Natural killer cell treated with Interleukin-12 subunit alpha and Interleukin-12 subunit beta and Interleukin-15 and Interleukin-18, amount 100 ng/mL, for 72 hours (primary cell): ENCODE measurements at regions not wholly inside any gene's neighbourhood (a gene's known extent, or its start where the extent isn't known, plus 50 kb on each side); places are given as distances from the start of the nearest gene placed in this dataset.

Experiments
- ATAC-seq, 2 donors: fragments of 150-1000 bp; cut with Tn5 transposase in 1 of 2; sonication (Bioruptor Pico), chemical (Tn5 transposase) in 1 of 2; 2 replicates each; pipeline ENCODE4 v1.10.0; 2021
- DNase-seq: peaks from one replicate; pipeline ENCODE4 v3.0.0; 2022; ENCODE audit warnings: low spot score
- H3K27ac Mint-ChIP-seq, 2 donors: 1 replicate in 1 of 2; 2 replicates in 1 of 2; pipeline ENCODE4 v1.8.0; 2022; ENCODE audit warnings: mixed read lengths in 2 of 2, mild to moderate bottlenecking in 1 of 2, moderate library complexity in 1 of 2
- H3K27me3 Mint-ChIP-seq, 2 donors: 1 replicate in 1 of 2; 2 replicates in 1 of 2; pipeline ENCODE4 v1.8.0; 2022; ENCODE audit warnings: mixed read lengths in 2 of 2
- H3K36me3 Mint-ChIP-seq: one replicate; pipeline ENCODE4 v1.8.0; 2022; ENCODE audit warnings: mixed read lengths
- H3K4me1 Mint-ChIP-seq, 2 donors: 1 replicate in 1 of 2; 2 replicates in 1 of 2; pipeline ENCODE4 v1.8.0; 2022; ENCODE audit warnings: low read depth in 2 of 2, mixed read lengths in 2 of 2, mild to moderate bottlenecking in 1 of 2
- H3K4me3 Mint-ChIP-seq: one replicate; pipeline ENCODE4 v1.8.0; 2022; ENCODE audit warnings: mixed read lengths
- H3K9me3 Mint-ChIP-seq: 2 replicates; pipeline ENCODE4 v1.8.0; 2022; ENCODE audit warnings: mixed read lengths

DNA sequence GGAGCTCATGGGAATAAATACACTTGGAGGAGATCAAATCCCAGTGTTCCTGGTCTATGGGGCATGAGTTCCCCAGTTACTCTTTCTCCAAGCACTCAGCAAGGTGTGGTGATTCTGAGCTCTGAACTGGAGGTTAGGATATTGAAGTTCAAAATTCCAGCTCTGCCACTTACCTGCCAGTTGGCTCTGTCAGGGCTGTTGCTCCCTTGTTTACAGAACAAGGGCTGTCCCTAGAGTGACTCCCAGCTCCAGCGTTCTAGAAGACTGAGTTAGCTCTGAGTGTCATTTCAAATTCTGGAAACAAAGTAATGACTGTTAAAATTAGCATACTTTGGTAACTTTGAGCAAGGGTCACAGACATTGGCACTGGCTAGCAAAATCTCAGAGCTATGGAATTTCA is 69.7 kb upstream of the ZBED5 start:
- no peak for ATAC-seq
- H3K27me3 Mint-ChIP-seq: peaks cover 37 to 47% of the 10 kb centered on the region in 2 donors

DNA sequence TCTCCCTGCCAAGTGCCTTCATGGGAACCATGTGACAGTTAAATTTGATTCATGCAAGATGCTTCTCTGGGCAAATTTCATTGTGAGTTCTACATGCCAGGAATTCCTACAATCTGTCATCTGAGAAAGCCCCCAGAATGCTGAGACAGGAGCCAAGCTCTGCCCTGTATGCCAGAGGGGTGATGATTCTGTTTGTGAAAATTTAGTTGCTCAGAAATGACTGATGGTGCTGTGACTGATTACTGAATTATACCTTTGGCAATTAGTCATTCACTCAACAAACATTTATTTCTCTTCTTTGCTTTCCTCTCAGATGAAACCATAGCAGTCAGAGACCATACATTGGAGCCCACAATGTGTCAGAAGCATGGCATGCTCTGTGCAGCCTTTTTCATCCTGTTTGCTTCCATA is 69.0 kb upstream of the ZBED5 start:
- DNase-seq (no peak), ATAC-seq (no peak)
- Mint-ChIP-seq H3K27me3 (peaks cover 43 to 52% of the 10 kb centered on the region in 2 donors), H3K27ac (no peak overlapping the region), H3K4me1 (peaks cover 4 to 6% of the 10 kb centered on the region in 2 donors), H3K36me3 (no peaks in the 10 kb centered on the region), H3K9me3 (no peaks in the 10 kb centered on the region), H3K4me3 (no peak overlapping the region)

More for the DNA sequence above, 69.7 kb upstream of the ZBED5 start:
- Mint-ChIP-seq H3K9me3 (no peaks in the 10 kb centered on the region), H3K4me3 (no peak overlapping the region), H3K4me1 (peaks cover 0 to 6% of the 10 kb centered on the region in 2 donors), H3K27ac (no peak overlapping the region), H3K36me3 (no peaks in the 10 kb centered on the region)
- DNase-seq: no peak

DNA sequence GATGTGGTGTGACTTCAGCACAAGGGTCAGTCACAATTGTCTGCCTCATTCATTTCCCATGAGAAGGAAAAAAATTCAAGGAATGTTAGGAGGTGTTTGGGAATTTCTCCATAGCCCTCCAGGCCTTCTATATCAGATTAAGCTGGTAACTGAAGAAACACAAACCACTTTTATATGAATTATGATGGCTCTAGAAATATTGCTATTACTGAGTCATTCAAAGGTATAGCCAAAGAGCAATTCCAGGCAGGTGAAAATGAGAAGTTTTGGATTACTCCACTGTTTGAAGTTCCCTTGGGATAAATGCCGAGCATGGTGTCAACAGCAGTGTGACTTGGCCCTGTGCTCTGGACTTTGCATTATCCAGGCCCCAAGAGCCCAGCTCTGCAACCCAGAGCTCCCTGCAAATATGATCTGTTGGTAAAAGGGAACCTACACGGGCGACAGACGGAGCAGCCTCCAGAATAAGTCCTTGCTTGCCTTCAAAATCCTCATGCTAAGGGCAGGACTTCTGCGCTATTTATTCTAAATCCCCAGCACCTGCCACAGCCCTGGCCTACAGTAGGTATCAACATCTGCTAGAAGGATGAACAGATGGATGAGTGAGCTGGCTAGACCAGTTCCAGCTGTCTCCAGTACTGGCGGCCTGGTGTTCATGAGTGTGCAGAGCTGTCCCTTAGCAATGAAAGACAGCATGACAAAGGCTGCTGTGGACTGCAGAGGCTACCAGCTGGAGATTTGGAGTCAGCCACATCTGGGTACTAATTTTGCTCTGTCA is 67.5 kb upstream of the ZBED5 start:
- no peak overlapping the region for H3K27ac Mint-ChIP-seq
- no peak for ATAC-seq
- H3K36me3 Mint-ChIP-seq: no peaks in the 10 kb centered on the region
- no peak for DNase-seq
- H3K27me3 Mint-ChIP-seq: peaks cover 39 to 55% of the 10 kb centered on the region in 2 donors
- H3K4me3 Mint-ChIP-seq: no peak overlapping the region
- peaks cover 6 to 15% of the 10 kb centered on the region in 2 donors for H3K4me1 Mint-ChIP-seq
- no peaks in the 10 kb centered on the region for H3K9me3 Mint-ChIP-seq

GRCh38 chr11:10923882-10924281 is 66.0 kb upstream of the ZBED5 start:
- DNase-seq: no peak
- ATAC-seq: no peak
- no peak overlapping the region for H3K4me3 Mint-ChIP-seq
- peaks cover 34 to 52% of the 10 kb centered on the region in 2 donors for H3K27me3 Mint-ChIP-seq
- H3K27ac Mint-ChIP-seq: no peak overlapping the region
- peaks cover under 1% of the 10 kb centered on the region for H3K9me3 Mint-ChIP-seq
- peaks cover under 1% of the 10 kb centered on the region for H3K36me3 Mint-ChIP-seq
- H3K4me1 Mint-ChIP-seq: peaks cover 10 to 25% of the 10 kb centered on the region in 2 donors

DNA sequence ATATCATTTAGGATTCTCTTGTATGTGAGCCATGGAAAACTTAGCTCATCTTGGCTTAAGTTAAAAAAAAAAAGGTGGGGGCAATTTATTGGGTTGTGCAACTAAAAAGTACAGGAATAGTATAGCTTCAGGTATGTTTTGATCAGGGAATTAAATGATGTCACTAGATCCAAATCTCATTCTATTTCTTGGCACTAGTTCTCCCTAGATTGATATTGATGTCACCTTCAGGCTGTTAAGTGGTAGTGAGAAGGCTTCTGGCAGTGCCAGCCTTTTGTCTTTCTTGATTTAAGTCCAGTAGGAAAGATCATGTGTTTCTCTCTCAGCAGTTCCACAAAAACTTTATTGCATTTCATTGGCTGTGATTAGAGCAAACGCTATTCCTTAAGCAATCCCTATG is 65.0 kb upstream of the ZBED5 start:
- Mint-ChIP-seq H3K9me3 (peaks cover 10% of the 10 kb centered on the region), H3K4me1 (peaks cover 16 to 33% of the 10 kb centered on the region in 2 donors), H3K27ac (no peak overlapping the region), H3K36me3 (peaks cover 11% of the 10 kb centered on the region), H3K4me3 (no peak overlapping the region), H3K27me3 (peaks cover 31 to 45% of the 10 kb centered on the region in 2 donors)
- DNase-seq (no peak), ATAC-seq (no peak)

GRCh38 chr11:10920875-10921274 is 63.0 kb upstream of the ZBED5 start:
- H3K27ac Mint-ChIP-seq: peak overlapping the region in 1 of 2 donors; percentile 6
- H3K36me3 Mint-ChIP-seq: peaks cover 15% of the 10 kb centered on the region
- no peak for DNase-seq
- no peak overlapping the region for H3K4me3 Mint-ChIP-seq
- peaks cover 10% of the 10 kb centered on the region for H3K9me3 Mint-ChIP-seq
- H3K4me1 Mint-ChIP-seq: peaks cover 23 to 33% of the 10 kb centered on the region in 2 donors
- peaks cover 22 to 32% of the 10 kb centered on the region in 2 donors for H3K27me3 Mint-ChIP-seq
- no peak for ATAC-seq

DNA sequence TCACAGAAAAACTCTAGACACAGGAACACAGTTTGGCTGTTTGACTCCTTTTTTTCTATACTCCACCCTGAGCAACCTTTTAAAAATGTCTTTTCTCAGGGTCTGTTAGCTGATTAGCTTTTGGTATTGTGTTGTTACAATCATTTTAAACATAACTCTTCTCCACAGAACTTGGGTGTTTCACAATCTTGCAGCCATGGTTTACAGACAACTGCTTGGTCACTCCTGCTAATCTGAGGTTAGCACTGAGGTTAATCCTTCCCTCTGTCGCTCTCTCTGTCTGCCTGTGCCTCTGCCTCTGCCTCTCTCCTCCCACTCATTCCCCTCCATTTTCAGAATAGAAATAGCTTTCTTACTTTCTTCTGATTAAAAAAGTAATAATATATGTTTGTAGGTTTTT is 62.4 kb upstream of the ZBED5 start:
- DNase-seq (peak; percentile 68), ATAC-seq (peak; percentile 92 to 93)
- H3K36me3 Mint-ChIP-seq: peaks cover 15% of the 10 kb centered on the region
- peaks cover 23 to 33% of the 10 kb centered on the region in 2 donors for H3K4me1 Mint-ChIP-seq
- peaks cover 10% of the 10 kb centered on the region for H3K9me3 Mint-ChIP-seq
- peak overlapping the region; percentile 6 to 50 for H3K27ac Mint-ChIP-seq
- H3K4me3 Mint-ChIP-seq: no peak overlapping the region
- H3K27me3 Mint-ChIP-seq: peaks cover 22 to 33% of the 10 kb centered on the region in 2 donors

- ATAC-seq: peak; percentile 64 to 83
- Mint-ChIP-seq H3K4me3 (no peak overlapping the region), H3K27ac (peak overlapping the region in 1 of 2 donors; percentile 29), H3K36me3 (peaks cover 15% of the 10 kb centered on the region), H3K9me3 (peaks cover 10% of the 10 kb centered on the region), H3K27me3 (peaks cover 23 to 39% of the 10 kb centered on the region in 2 donors), H3K4me1 (peaks cover 23 to 33% of the 10 kb centered on the region in 2 donors)
- no peak for DNase-seq
These were observed 60.8 kb upstream of the ZBED5 start for GRCh38 chr11:10918698-10919097.

DNA sequence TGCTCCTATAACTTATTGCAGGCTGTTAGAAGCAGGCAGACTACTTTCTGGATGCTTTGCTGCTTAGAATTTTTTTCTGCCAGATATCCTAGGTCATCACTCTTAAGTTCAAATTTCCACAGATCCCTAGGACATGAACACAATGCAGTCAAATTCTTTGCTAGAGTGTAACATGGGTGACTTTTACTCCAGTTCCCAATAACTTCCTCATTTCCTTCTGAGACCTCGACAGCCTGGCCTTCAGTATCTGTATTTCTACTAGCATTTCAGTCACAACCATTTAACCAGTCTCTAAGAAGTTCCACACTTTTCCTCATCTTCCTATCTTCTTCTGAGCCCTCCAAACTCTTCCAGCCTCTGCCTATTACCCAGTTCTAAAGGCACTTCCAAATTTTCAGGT is 60.4 kb upstream of the ZBED5 start:
- no peak for ATAC-seq
- peaks cover 10% of the 10 kb centered on the region for H3K9me3 Mint-ChIP-seq

DNA sequence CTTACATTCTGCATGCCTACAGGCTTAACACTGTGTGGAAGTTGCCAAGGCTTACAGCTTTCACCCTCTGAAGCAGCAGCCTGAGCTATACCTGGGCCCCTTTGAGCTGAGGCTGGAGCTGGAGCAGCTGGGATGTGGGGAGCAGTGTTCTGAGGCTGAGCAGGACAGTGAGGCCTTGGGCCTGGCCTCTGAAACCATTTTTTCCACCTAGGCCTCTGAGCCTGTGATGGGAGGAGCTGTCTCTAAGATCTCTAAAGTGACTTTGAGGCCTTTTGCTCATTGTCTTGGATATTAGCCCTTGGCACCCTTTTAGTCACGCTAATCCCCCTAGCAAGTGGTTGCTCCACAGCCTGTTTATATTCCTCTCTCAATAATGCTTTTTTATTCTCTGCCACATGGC is 59.9 kb upstream of the ZBED5 start:
- Mint-ChIP-seq H3K4me1 (peaks cover 23 to 33% of the 10 kb centered on the region in 2 donors), H3K9me3 (peaks cover 10% of the 10 kb centered on the region), H3K27me3 (peaks cover 21 to 31% of the 10 kb centered on the region in 2 donors), H3K27ac (no peak overlapping the region), H3K4me3 (no peak overlapping the region), H3K36me3 (peaks cover 15% of the 10 kb centered on the region)
- DNase-seq (no peak), ATAC-seq (no peak)

More for the DNA sequence above, 60.4 kb upstream of the ZBED5 start:
- Mint-ChIP-seq H3K4me3 (no peak overlapping the region), H3K4me1 (peaks cover 23 to 33% of the 10 kb centered on the region in 2 donors), H3K36me3 (peaks cover 15% of the 10 kb centered on the region), H3K27ac (peak overlapping the region in 1 of 2 donors; percentile 29), H3K27me3 (peaks cover 25 to 36% of the 10 kb centered on the region in 2 donors)
- DNase-seq: no peak

DNA sequence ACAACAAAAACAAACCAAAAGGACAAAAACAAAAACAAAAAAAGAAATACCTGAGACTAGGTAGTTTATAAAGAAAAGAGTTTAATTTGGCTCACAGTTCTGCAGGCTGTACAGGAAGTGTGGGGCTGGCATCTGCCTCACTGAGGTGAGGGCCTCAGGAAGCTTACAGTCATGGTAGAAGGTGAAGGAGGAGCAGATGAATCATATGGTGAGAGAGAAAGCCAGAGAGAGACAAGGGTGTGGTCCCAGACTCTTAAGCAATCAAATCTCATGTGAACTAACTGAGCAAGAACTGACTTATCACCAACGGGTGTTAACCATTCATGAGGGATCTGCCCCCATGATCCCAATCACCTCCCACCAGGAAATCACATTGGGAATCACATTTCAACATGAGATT is 58.8 kb upstream of the ZBED5 start:
- ATAC-seq (no peak), DNase-seq (no peak)
- peaks cover 10% of the 10 kb centered on the region for H3K9me3 Mint-ChIP-seq
- peaks cover 23 to 29% of the 10 kb centered on the region in 2 donors for H3K4me1 Mint-ChIP-seq
- peaks cover 15% of the 10 kb centered on the region for H3K36me3 Mint-ChIP-seq
- H3K27ac Mint-ChIP-seq: no peak overlapping the region
- no peak overlapping the region for H3K4me3 Mint-ChIP-seq
- H3K27me3 Mint-ChIP-seq: peaks cover 13 to 23% of the 10 kb centered on the region in 2 donors

GRCh38 chr11:10914050-10914449 is 56.2 kb upstream of the ZBED5 start:
- Mint-ChIP-seq H3K27ac (no peak overlapping the region), H3K27me3 (peaks cover 14 to 23% of the 10 kb centered on the region in 2 donors), H3K4me1 (peaks cover 16 to 19% of the 10 kb centered on the region in 2 donors), H3K36me3 (peaks cover 15% of the 10 kb centered on the region), H3K9me3 (peaks cover 10% of the 10 kb centered on the region), H3K4me3 (no peak overlapping the region)
- no peak for DNase-seq
- ATAC-seq: no peak

- no peak for ATAC-seq
- no peak overlapping the region for H3K4me3 Mint-ChIP-seq
- peaks cover 13 to 26% of the 10 kb centered on the region in 2 donors for H3K27me3 Mint-ChIP-seq
- H3K4me1 Mint-ChIP-seq: peaks cover 10 to 14% of the 10 kb centered on the region in 2 donors
- no peak for DNase-seq
- peaks cover 7% of the 10 kb centered on the region for H3K36me3 Mint-ChIP-seq
- peaks cover 1% of the 10 kb centered on the region for H3K9me3 Mint-ChIP-seq
- H3K27ac Mint-ChIP-seq: no peak overlapping the region
These were observed 55.2 kb upstream of the ZBED5 start for GRCh38 chr11:10913075-10913474.

DNA sequence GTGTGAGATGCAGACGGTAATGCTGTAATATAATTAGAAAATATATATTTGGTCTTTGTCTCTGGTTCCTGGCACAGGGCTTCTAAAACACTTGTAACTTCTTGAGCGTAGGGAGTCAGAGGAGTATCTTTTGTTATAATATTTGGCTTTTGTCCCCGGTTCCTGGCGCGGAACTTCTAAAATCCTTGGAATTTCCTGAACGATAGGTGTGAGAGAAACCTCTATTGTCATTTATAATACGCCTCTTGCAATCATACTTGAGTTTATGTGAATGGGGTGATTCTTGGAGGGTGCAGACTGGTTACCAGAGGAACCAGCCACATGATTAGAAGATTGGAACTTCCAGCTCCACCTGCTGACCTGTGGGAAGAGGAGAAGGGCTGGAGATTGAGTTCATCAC is 54.1 kb upstream of the ZBED5 start:
- DNase-seq: no peak
- Mint-ChIP-seq H3K27ac (no peak overlapping the region), H3K4me3 (no peak overlapping the region), H3K9me3 (no peaks in the 10 kb centered on the region), H3K36me3 (peaks cover 5% of the 10 kb centered on the region), H3K4me1 (peaks cover 10 to 13% of the 10 kb centered on the region in 2 donors), H3K27me3 (peaks cover 20 to 38% of the 10 kb centered on the region in 2 donors)
- no peak for ATAC-seq
